ENCODE measurements at regions not wholly inside any gene's neighbourhood (a gene's known extent, or its start where the extent isn't known, plus 50 kb on each side); places are given as distances from the start of the nearest gene placed in this dataset.

DNA sequence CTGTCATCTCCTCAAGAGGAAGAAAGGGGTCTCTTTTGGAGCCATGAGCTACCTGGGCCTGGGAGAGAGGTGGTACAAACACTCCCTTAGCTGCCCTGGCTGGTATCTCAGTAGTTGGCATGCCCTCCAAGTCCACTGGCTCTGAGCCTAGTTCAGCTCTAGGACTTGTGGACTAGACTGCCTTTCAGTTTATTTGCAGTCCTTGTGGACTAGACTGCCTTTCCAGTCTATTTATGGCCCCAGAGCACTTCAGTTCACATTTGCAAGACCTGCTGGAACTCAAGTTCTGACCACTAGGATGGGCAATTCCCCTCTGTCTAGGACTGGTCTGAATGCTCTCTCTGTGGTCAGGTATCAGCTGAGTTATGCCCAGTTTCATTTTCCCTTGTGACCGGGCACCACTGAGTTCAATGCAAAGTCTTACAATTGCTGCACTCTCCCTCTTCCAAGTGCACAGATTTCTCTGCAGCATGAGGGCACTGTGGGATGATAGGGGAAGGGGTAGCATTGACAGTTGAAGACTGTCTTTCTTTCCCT lies 1019.0 kb downstream of the TAF11L14 start:
- no peak for TF ChIP-seq CTCF (optimal IDR thresholded peaks at IDR 0.05 in 1 of 3, IDR thresholded peaks at IDR 0.05 in 1 of 3, conservative IDR thresholded peaks at IDR 0.05 in 1 of 3; ENCODE audit: extremely low read depth in 1 of 3, insufficient read depth in 2 of 3, low read length in 3 of 3)
- TF ChIP-seq EZH2 (IDR thresholded peaks at IDR 0.05; ENCODE audit: low read length): no peak
